IMR-90 (cell line): ENCODE measurements at regions not wholly inside any gene's neighbourhood (a gene's known extent, or its start where the extent isn't known, plus 50 kb on each side); places are given as distances from the start of the nearest gene placed in this dataset.

Source experiments
- ATAC-seq: fragments of 200-7000 bp; cut with Tn5 transposase; 2 replicates; pipeline ENCODE4 v1.9.1; 2020; ENCODE audit warnings: low read depth, mild to moderate bottlenecking, moderate library complexity
- BruUV-seq: library from RNA; stranded (reverse); fragments of 400-500 nt; replicated peaks from 2 replicates; lab custom pipeline; 2021; lab: Mats Ljungman, UMichigan
- CTCF ChIA-PET: fragments of 300-600 bp; formaldehyde crosslinking; extraction: SDS; loops from one replicate; lab custom pipeline; 2021; ENCODE audit warnings: antibody characterized with exemption; lab: Yijun Ruan, JAX
- POLR2A ChIA-PET: fragments of 300-600 bp; sonication (Branson Sonifier 250); formaldehyde crosslinking; loops from one replicate; lab custom pipeline; 2022; ENCODE audit warnings: antibody characterized with exemption; ENCODE audit not compliant: unreplicated experiment; lab: Charles Lee
- DNase-seq: peaks from one replicate; pipeline ENCODE4 v3.0.0; 2013
- H2AFZ ChIP-seq: replicated peaks from 2 replicates; pipeline ENCODE3; 2013; ENCODE audit warnings: low read length, mild to moderate bottlenecking; ENCODE audit not compliant: poor library complexity
- H2AK5ac ChIP-seq: 2 replicates; pipeline ENCODE4 v1.6.1; 2013; ENCODE audit warnings: low read depth, low read length, inconsistent platforms
- H2AK9ac ChIP-seq: replicated peaks from 2 replicates; pipeline ENCODE3; 2013; ENCODE audit warnings: mild to moderate bottlenecking, low read depth, low read length, moderate library complexity; ENCODE audit not compliant: poor library complexity
- H2BK120ac ChIP-seq: 2 replicates; pipeline ENCODE4 v1.6.1; 2013; ENCODE audit warnings: low read depth, low read length, inconsistent platforms
- H2BK15ac ChIP-seq: 3 replicates; pipeline ENCODE4 v1.6.1; 2013; ENCODE audit warnings: low read depth, low read length, inconsistent platforms
- H2BK20ac ChIP-seq: 2 replicates; pipeline ENCODE4 v1.6.1; 2013; ENCODE audit warnings: low read depth, mild to moderate bottlenecking, inconsistent platforms, low read length, moderate library complexity
- H2BK5ac ChIP-seq: 2 replicates; pipeline ENCODE4 v1.6.1; 2013; ENCODE audit warnings: mild to moderate bottlenecking, low read depth, low read length, inconsistent platforms; ENCODE audit not compliant: poor library complexity, severe bottlenecking
- H3K14ac ChIP-seq: replicated peaks from 2 replicates; pipeline ENCODE4 v1.6.1; 2013; ENCODE audit warnings: low read depth, low read length, inconsistent platforms
- H3K18ac ChIP-seq: 2 replicates; pipeline ENCODE4 v1.6.1; 2013; ENCODE audit warnings: low read depth, low read length, control low read depth
- H3K23ac ChIP-seq: 2 replicates; pipeline ENCODE4 v1.6.1; 2013; ENCODE audit warnings: low read depth, low read length, inconsistent platforms
- H3K27ac ChIP-seq: 2 replicates; pipeline ENCODE4 v1.5.1; 2013; ENCODE audit warnings: mild to moderate bottlenecking, control low read depth, low read length; ENCODE audit not compliant: insufficient read depth
- H3K27me3 ChIP-seq: 2 replicates; pipeline ENCODE4 v1.6.1; 2013; ENCODE audit warnings: low read length; ENCODE audit not compliant: control insufficient read depth, insufficient read depth
- H3K36me3 ChIP-seq: 2 replicates; pipeline ENCODE4 v1.6.1; 2013; ENCODE audit warnings: low read length, mixed read lengths; ENCODE audit not compliant: control insufficient read depth, insufficient read depth
- H3K4ac ChIP-seq: 2 replicates; pipeline ENCODE4 v1.6.1; 2013; ENCODE audit warnings: low read depth, low read length, inconsistent platforms
- H3K4me1 ChIP-seq: 2 replicates; pipeline ENCODE4 v1.6.1; 2013; ENCODE audit warnings: low read length, mixed read lengths; ENCODE audit not compliant: control insufficient read depth, insufficient read depth
- H3K4me2 ChIP-seq: 2 replicates; pipeline ENCODE4 v1.6.1; 2013; ENCODE audit warnings: low read depth, mild to moderate bottlenecking, control low read depth, low read length, moderate library complexity
- H3K4me3 ChIP-seq: 2 replicates; pipeline ENCODE4 v1.5.1; 2013; ENCODE audit warnings: low read depth, mild to moderate bottlenecking, control low read depth, low read length, moderate library complexity; ENCODE audit not compliant: insufficient read depth
- H3K56ac ChIP-seq: 2 replicates; pipeline ENCODE4 v1.6.1; 2013; ENCODE audit warnings: low read length, inconsistent platforms; ENCODE audit not compliant: insufficient read depth; ENCODE audit errors: extremely low read depth
- H3K79me1 ChIP-seq, 2 experiments: 2 replicates each; pipeline ENCODE4 v1.6.1; 2013; ENCODE audit warnings: low read length in 2 of 2, inconsistent platforms in 1 of 2, low read depth in 1 of 2
- H3K9ac ChIP-seq: 2 replicates; pipeline ENCODE4 v1.6.1; 2013; ENCODE audit warnings: low read depth, low read length, control low read depth
- H3K9me1 ChIP-seq: 2 replicates; pipeline ENCODE4 v1.6.1; 2013; ENCODE audit warnings: low read length, inconsistent platforms; ENCODE audit not compliant: insufficient read depth
- H3K9me3 ChIP-seq: 2 replicates; pipeline ENCODE4 v1.6.1; 2013; ENCODE audit warnings: low read length; ENCODE audit not compliant: control insufficient read depth, insufficient read depth
- H4K20me1 ChIP-seq: 2 replicates; pipeline ENCODE4 v1.6.1; 2013; ENCODE audit warnings: low read length, inconsistent platforms; ENCODE audit not compliant: insufficient read depth
- H4K5ac ChIP-seq: 2 replicates; pipeline ENCODE4 v1.6.1; 2013; ENCODE audit warnings: mild to moderate bottlenecking, low read depth, low read length, control low read depth
- H4K8ac ChIP-seq, 2 experiments: 2 replicates each; pipeline ENCODE4 v1.6.1; 2013; ENCODE audit warnings: low read depth in 2 of 2, low read length in 2 of 2, control low read depth in 1 of 2, inconsistent platforms in 1 of 2
- H4K91ac ChIP-seq: 2 replicates; pipeline ENCODE4 v1.6.1; 2013; ENCODE audit warnings: low read depth, low read length, inconsistent platforms; ENCODE audit not compliant: insufficient read depth
- CTCF ChIP-seq: conservative IDR thresholded peaks from 2 replicates; pipeline ENCODE4 v1.5.1; 2012; ENCODE audit warnings: mild to moderate bottlenecking, low read depth, low read length, improper control_type of control experiment
- POLR2A ChIP-seq: IDR thresholded peaks from 2 replicates; pipeline ENCODE4 v1.6.1; 2012; ENCODE audit warnings: mild to moderate bottlenecking, low read depth, low read length
- USF2 ChIP-seq: fragments of 150-350 bp; IDR thresholded peaks from 2 replicates; pipeline ENCODE4 v1.6.1; 2017; ENCODE audit warnings: mild to moderate bottlenecking, antibody characterized with exemption, low read length, low read depth
- WGBS, 2 experiments: methylation state at CpG; one replicate each; pipeline versions ENCODE4 v1.1.5 to v1.1.7; 2013; ENCODE audit warnings: missing lambda C conversion rate in 2 of 2; ENCODE audit not compliant: insufficient read length in 1 of 2; ENCODE audit errors: extremely low coverage in 2 of 2; 5-methylcytosine and 5-hydroxymethylcytosine counted together
- dilution Hi-C: fragments of 300-500 bp; cut with HindIII; formaldehyde crosslinking; loops from one replicate; pipeline ENCODE4 v1.14.3; 2018; ENCODE audit warnings: low sequenced_read_pairs; ENCODE audit not compliant: unreplicated experiment
- in situ Hi-C: fragments of 300-500 bp; cut with MboI; formaldehyde crosslinking; loops from 3 replicates; pipeline ENCODE4 v1.14.3; 2019; ENCODE audit warnings: low sequenced_read_pairs, inconsistent platforms, mixed read lengths
- intact Hi-C: fragments of 100-400 bp; cut with micrococcal nuclease; formaldehyde crosslinking; loops from 2 replicates; pipeline ENCODE4 v1.10.0; 2022

- ATAC-seq (no peak), DNase-seq (no peak)
- Histone ChIP-seq H2BK120ac (no peak overlapping the region), H3K23ac (no peak overlapping the region), H4K91ac (no peak overlapping the region), H3K9ac (no peak overlapping the region), H3K4me3 (no peak overlapping the region), H3K56ac (no peak overlapping the region), H3K14ac (no peak overlapping the region), H3K4ac (no peak overlapping the region), H4K8ac (no peak overlapping the region), H2AFZ (no peak overlapping the region), H3K79me1 (no peaks in the 10 kb centered on the region), H3K27ac (no peak overlapping the region), H4K5ac (no peak overlapping the region), H2BK5ac (no peak overlapping the region), H3K18ac (no peak overlapping the region), H4K20me1 (no peaks in the 10 kb centered on the region), H2BK20ac (no peak overlapping the region), H3K9me3 (no peaks in the 10 kb centered on the region), H2BK15ac (no peak overlapping the region), H2AK9ac (no peak overlapping the region), H3K27me3 (no peaks in the 10 kb centered on the region), H3K4me2 (no peak overlapping the region), H3K36me3 (no peaks in the 10 kb centered on the region), H3K9me1 (no peaks in the 10 kb centered on the region), H2AK5ac (no peak overlapping the region), H3K4me1 (peaks cover 4% of the 10 kb centered on the region; the same call in 1 of the 2 replicates)
- no peak for TF ChIP-seq CTCF
- no peak for TF ChIP-seq POLR2A
- no peak for TF ChIP-seq USF2
- no TSS peak for BruUV-seq
- ChIA-PET CTCF (interaction anchor here (1.1 kb wide), 1 partner anchor 36 kb away, joined by 3 read pairs; no protein-coding TSS in a partner anchor), POLR2A (no interaction called here)
- WGBS, 2 experiments = no CpG with 5 or more reads among the region's 1 CpG
- in situ Hi-C loops = no loop called here
- dilution Hi-C loops = no loop called here
- intact Hi-C loops = no loop called here
Observed at GRCh38 chr2:195369218-195369587, 287.8 kb upstream of the SLC39A10 start.
